ENCODE measurements at regions not wholly inside any gene's neighbourhood (a gene's known extent, or its start where the extent isn't known, plus 50 kb on each side); places are given as distances from the start of the nearest gene placed in this dataset.
A peak's percentile ranks its signal among the peaks of the same experiment; 100 is the strongest.
"Not testable (repeated sequence)": the region's sequence is repeated elsewhere in the genome, so short reads cannot be mapped to it uniquely, and the experiment has no call there.

DNA sequence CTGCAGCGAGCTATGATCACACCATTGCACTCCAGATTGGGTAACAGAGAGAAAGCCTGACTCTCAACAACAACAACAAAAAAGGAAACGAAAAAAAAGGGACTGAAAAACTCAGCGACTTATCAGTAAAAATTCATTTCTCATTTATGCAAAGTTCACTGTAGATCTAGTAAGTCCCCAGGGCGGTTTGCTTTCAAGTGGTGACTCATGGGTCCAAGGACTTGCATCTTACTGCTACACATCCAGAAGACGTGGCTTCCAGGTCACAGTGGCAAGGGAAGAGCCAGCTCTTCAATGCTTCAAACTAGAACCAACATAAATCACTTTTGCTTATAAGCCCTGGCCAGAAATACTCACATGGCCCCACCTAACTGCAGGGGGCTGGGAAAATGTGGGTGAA lies 178.3 kb upstream of the AUTS2 start:
- H3K27ac ChIP-seq, result no peak overlapping the region
- no peaks in the 10 kb centered on the region for H3K36me3 ChIP-seq (ENCODE audit: insufficient read depth, low read length)
- no peak overlapping the region for H3K4me3 ChIP-seq
- no peak for DNase-seq (ENCODE audit: low read depth, low spot score)
- no peaks in the 10 kb centered on the region for H3K9me3 ChIP-seq (ENCODE audit: low read depth, low read length)
- no peak overlapping the region for H3K9ac ChIP-seq (ENCODE audit: insufficient read length)
- TF ChIP-seq FOXP2 (optimal IDR thresholded peaks at IDR 0.05; ENCODE audit: control extremely low read depth, extremely low read length, insufficient read depth) (no peak), EZH2 (IDR thresholded peaks at IDR 0.05) (no peak), POLR2AphosphoS5 (IDR thresholded peaks at IDR 0.05; ENCODE audit: borderline replicate concordance, low read depth, low read length) (no peak)

GRCh38 chr7:69422574-69422985 lies 175.7 kb upstream of the AUTS2 start:
- no peak overlapping the region for H3K9ac ChIP-seq (ENCODE audit: insufficient read length)
- no peak for DNase-seq (ENCODE audit: low read depth, low spot score)
- no peaks in the 10 kb centered on the region for H3K9me3 ChIP-seq (ENCODE audit: low read depth, low read length)
- H3K36me3 ChIP-seq (ENCODE audit: insufficient read depth, low read length), result no peaks in the 10 kb centered on the region
- H3K4me3 ChIP-seq, result no peak overlapping the region
- no peak for TF ChIP-seq EZH2 (IDR thresholded peaks at IDR 0.05)
- TF ChIP-seq POLR2AphosphoS5 (IDR thresholded peaks at IDR 0.05; ENCODE audit: borderline replicate concordance, low read depth, low read length), result no peak
- no peak for TF ChIP-seq FOXP2 (optimal IDR thresholded peaks at IDR 0.05; ENCODE audit: control extremely low read depth, extremely low read length, insufficient read depth)
- H3K27ac ChIP-seq, result no peak overlapping the region

DNA sequence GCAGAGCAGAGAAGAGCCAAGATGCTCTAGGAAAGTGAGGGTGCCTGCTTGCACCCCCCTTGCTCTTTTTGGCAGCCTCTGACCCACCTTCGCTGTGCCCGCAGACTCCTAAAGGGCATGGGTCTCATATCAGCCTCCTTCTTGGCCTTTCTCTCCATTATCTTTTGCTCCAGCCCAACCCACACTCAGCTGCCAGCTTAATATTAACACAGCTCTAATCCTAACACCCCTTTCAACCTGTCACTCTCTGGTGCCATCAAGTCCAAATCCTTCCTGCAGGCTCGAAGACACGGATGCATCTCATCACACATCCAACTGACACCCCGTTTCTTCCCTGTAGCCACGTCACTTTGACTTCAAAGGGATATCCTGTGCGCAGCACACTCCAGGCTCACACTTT lies 171.6 kb upstream of the AUTS2 start:
- TF ChIP-seq FOXP2 (optimal IDR thresholded peaks at IDR 0.05; ENCODE audit: control extremely low read depth, extremely low read length, insufficient read depth) (no peak), POLR2AphosphoS5 (IDR thresholded peaks at IDR 0.05; ENCODE audit: borderline replicate concordance, low read depth, low read length) (no peak), EZH2 (IDR thresholded peaks at IDR 0.05) (no peak)
- Histone ChIP-seq H3K36me3 (ENCODE audit: insufficient read depth, low read length) (no peaks in the 10 kb centered on the region), H3K27ac (no peak overlapping the region), H3K4me3 (no peak overlapping the region), H3K9me3 (ENCODE audit: low read depth, low read length) (no peaks in the 10 kb centered on the region), H3K9ac (ENCODE audit: insufficient read length) (no peak overlapping the region)
- DNase-seq (ENCODE audit: low read depth, low spot score), result no peak

GRCh38 chr7:69428089-69428488 lies 170.2 kb upstream of the AUTS2 start:
- Histone ChIP-seq H3K36me3 (ENCODE audit: insufficient read depth, low read length) (no peaks in the 10 kb centered on the region), H3K27ac (no peak overlapping the region), H3K4me3 (no peak overlapping the region), H3K9ac (ENCODE audit: insufficient read length) (no peak overlapping the region), H3K9me3 (ENCODE audit: low read depth, low read length) (no peaks in the 10 kb centered on the region)
- no peak for TF ChIP-seq FOXP2 (optimal IDR thresholded peaks at IDR 0.05; ENCODE audit: control extremely low read depth, extremely low read length, insufficient read depth)
- TF ChIP-seq POLR2AphosphoS5 (IDR thresholded peaks at IDR 0.05; ENCODE audit: borderline replicate concordance, low read depth, low read length), result no peak
- no peak for TF ChIP-seq EZH2 (IDR thresholded peaks at IDR 0.05)
- DNase-seq (ENCODE audit: low read depth, low spot score), result no peak

GRCh38 chr7:69429911-69430383 lies 168.3 kb upstream of the AUTS2 start:
- Histone ChIP-seq H3K4me3 (peak overlapping the region; percentile 7; the same call in 1 of the 2 replicates), H3K9me3 (ENCODE audit: low read depth, low read length) (no peaks in the 10 kb centered on the region), H3K27ac (peak overlapping the region; percentile 79), H3K36me3 (ENCODE audit: insufficient read depth, low read length) (no peaks in the 10 kb centered on the region), H3K9ac (ENCODE audit: insufficient read length) (no peak overlapping the region)
- TF ChIP-seq FOXP2 (optimal IDR thresholded peaks at IDR 0.05; ENCODE audit: control extremely low read depth, extremely low read length, insufficient read depth), result no peak
- no peak for TF ChIP-seq EZH2 (IDR thresholded peaks at IDR 0.05)
- no peak for TF ChIP-seq POLR2AphosphoS5 (IDR thresholded peaks at IDR 0.05; ENCODE audit: borderline replicate concordance, low read depth, low read length)
- no peak for DNase-seq (ENCODE audit: low read depth, low spot score)

DNA sequence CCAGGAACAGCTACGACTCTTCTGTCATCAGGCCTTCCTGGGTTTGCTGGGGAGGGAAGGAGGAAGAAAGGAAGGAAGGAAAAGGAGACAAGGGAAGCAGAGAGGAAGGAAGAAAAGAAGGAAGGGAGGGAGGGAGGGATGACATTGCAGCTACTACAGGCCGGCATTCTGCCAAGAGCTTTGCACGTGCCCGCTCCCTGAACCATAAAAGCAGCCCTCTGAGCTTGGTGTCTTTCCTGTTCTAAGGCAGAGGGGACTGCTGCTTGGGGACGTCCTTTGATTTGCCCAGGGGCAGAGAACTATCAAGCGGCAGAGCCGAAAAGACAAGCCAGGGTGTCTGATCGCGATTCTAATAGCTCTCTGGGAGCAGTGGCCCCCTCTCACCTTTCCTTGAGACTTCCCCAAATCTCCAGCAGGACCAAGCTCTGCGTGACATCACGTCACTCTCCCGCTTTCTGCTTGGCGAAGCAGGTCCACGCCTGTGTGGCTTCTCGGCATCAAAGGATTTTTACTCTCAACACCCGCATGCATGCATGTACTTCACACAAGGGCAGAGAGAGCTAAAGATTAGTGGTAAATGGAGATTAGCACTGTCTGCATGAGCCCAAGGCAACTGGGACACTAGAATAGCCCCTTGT lies 167.8 kb upstream of the AUTS2 start:
- Histone ChIP-seq H3K9ac (ENCODE audit: insufficient read length) (no peak overlapping the region), H3K27ac (peak overlapping the region; percentile 79), H3K4me3 (peak overlapping the region; percentile 7; the same call in 1 of the 2 replicates), H3K9me3 (ENCODE audit: low read depth, low read length) (no peaks in the 10 kb centered on the region), H3K36me3 (ENCODE audit: insufficient read depth, low read length) (no peaks in the 10 kb centered on the region)
- no peak for DNase-seq (ENCODE audit: low read depth, low spot score)
- TF ChIP-seq FOXP2 (optimal IDR thresholded peaks at IDR 0.05; ENCODE audit: control extremely low read depth, extremely low read length, insufficient read depth) (no peak), EZH2 (IDR thresholded peaks at IDR 0.05) (no peak), POLR2AphosphoS5 (IDR thresholded peaks at IDR 0.05; ENCODE audit: borderline replicate concordance, low read depth, low read length) (no peak)

GRCh38 chr7:69431626-69432025 lies 166.6 kb upstream of the AUTS2 start:
- H3K9me3 ChIP-seq (ENCODE audit: low read depth, low read length), result no peaks in the 10 kb centered on the region
- H3K36me3 ChIP-seq (ENCODE audit: insufficient read depth, low read length), result no peaks in the 10 kb centered on the region
- DNase-seq (ENCODE audit: low read depth, low spot score), result no peak
- no peak overlapping the region for H3K4me3 ChIP-seq
- no peak overlapping the region for H3K9ac ChIP-seq (ENCODE audit: insufficient read length)
- no peak for TF ChIP-seq FOXP2 (optimal IDR thresholded peaks at IDR 0.05; ENCODE audit: control extremely low read depth, extremely low read length, insufficient read depth)
- no peak for TF ChIP-seq EZH2 (IDR thresholded peaks at IDR 0.05)
- H3K27ac ChIP-seq, result no peak overlapping the region

DNA sequence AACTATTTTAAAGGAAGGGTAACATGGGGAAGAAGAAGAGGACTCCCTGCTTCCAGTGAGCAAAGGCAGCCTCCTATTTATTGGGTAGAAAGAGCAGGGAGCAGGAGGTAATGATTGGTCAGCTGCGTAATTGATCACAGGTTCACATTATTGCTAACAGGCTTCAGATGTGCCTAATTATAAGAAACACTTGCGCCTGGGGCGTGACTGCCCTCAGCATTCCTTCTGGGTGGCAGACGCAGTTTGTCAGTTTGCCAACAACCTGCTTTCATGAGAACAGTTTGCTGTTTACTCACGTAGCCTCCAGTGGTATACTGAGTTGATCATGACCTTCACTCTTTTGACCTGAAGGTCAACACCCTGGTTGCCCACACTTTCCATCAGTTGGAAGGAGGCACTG lies 166.0 kb upstream of the AUTS2 start:
- H3K4me3 ChIP-seq; H3K36me3 ChIP-seq (ENCODE audit: insufficient read depth, low read length); DNase-seq (ENCODE audit: low read depth, low spot score); H3K27ac ChIP-seq; H3K9me3 ChIP-seq (ENCODE audit: low read depth, low read length); H3K9ac ChIP-seq (ENCODE audit: insufficient read length): not testable (repeated sequence)

GRCh38 chr7:69433081-69433480 lies 165.2 kb upstream of the AUTS2 start:
- TF ChIP-seq EZH2 (IDR thresholded peaks at IDR 0.05) (no peak), FOXP2 (optimal IDR thresholded peaks at IDR 0.05; ENCODE audit: control extremely low read depth, extremely low read length, insufficient read depth) (no peak), POLR2AphosphoS5 (IDR thresholded peaks at IDR 0.05; ENCODE audit: borderline replicate concordance, low read depth, low read length) (no peak)
- Histone ChIP-seq H3K4me3 (no peak overlapping the region), H3K27ac (no peak overlapping the region), H3K9me3 (ENCODE audit: low read depth, low read length) (no peaks in the 10 kb centered on the region), H3K36me3 (ENCODE audit: insufficient read depth, low read length) (no peaks in the 10 kb centered on the region), H3K9ac (ENCODE audit: insufficient read length) (no peak overlapping the region)
- no peak for DNase-seq (ENCODE audit: low read depth, low spot score)
